GM12878 (cell line): ENCODE measurements at regions not wholly inside any gene's neighbourhood (a gene's known extent, or its start where the extent isn't known, plus 50 kb on each side); places are given as distances from the start of the nearest gene placed in this dataset.

Source experiments
- ATAC-seq: fragments of 200-7000 bp; cut with Tn5 transposase; 3 replicates; pipeline ENCODE4 v1.9.1; 2020; ENCODE audit warnings: mild to moderate bottlenecking, moderate library complexity
- BruUV-seq: library from RNA; stranded (reverse); fragments of 400-500 nt; replicated peaks from 2 replicates; lab custom pipeline; 2021; lab: Mats Ljungman, UMichigan
- CTCF ChIA-PET: fragments of 300-600 bp; sonication (Branson Sonifier 250); formaldehyde crosslinking; extraction: SDS; loops from one replicate; lab custom pipeline; 2021; ENCODE audit warnings: inconsistent platforms; lab: Yijun Ruan, JAX
- POLR2A ChIA-PET: fragments of 350-600 bp; formaldehyde crosslinking; extraction: SDS; loops from one replicate; lab custom pipeline; 2021; ENCODE audit warnings: inconsistent platforms; lab: Charles Lee
- RAD21 ChIA-PET: fragments of 300-600 bp; sonication (Branson Sonifier 250); formaldehyde crosslinking; loops from one replicate; lab custom pipeline; 2023; ENCODE audit warnings: antibody characterized with exemption; ENCODE audit not compliant: unreplicated experiment; lab: Charles Lee
- SMC1A ChIA-PET: fragments of 300-600 bp; sonication (Branson Sonifier 250); formaldehyde crosslinking; loops from one replicate; lab custom pipeline; 2023; ENCODE audit not compliant: unreplicated experiment, uncharacterized antibody; lab: Charles Lee
- DNase-seq: peaks from one replicate; pipeline ENCODE4 v3.0.0-alpha.2; 2011; ENCODE audit warnings: low read depth, low spot score
- FAIRE-seq: peaks from 3 replicates; lab custom pipeline; 2011; peaks lifted over from hg19 to GRCh38; lab: Jason Lieb, UNC
- H2AFZ ChIP-seq: 2 replicates; pipeline ENCODE4 v1.6.0; 2011; ENCODE audit warnings: low read depth, low read length, control low read depth; ENCODE audit not compliant: control insufficient read depth
- H3K27ac ChIP-seq: 2 replicates; pipeline ENCODE4 v1.5.1; 2011; ENCODE audit warnings: control low read depth; ENCODE audit not compliant: control insufficient read depth, insufficient read depth
- H3K27me3 ChIP-seq, 2 experiments: replicated peaks in 1 of 2; 2 replicates each; pipeline versions ENCODE4 v1.6.0 to v1.6.1; 2011; ENCODE audit warnings: low read length in 1 of 2; ENCODE audit not compliant: control insufficient read depth in 2 of 2, insufficient read depth in 2 of 2
- H3K36me3 ChIP-seq, 2 experiments: 2 replicates each; pipeline ENCODE4 v1.5.1; 2011; ENCODE audit warnings: low read length in 1 of 2; ENCODE audit not compliant: control insufficient read depth in 2 of 2, insufficient read depth in 2 of 2
- H3K4me1 ChIP-seq: 2 replicates; pipeline ENCODE4 v1.6.1; 2011; ENCODE audit warnings: mild to moderate bottlenecking, low read length, moderate library complexity, mixed read lengths; ENCODE audit not compliant: control insufficient read depth, insufficient read depth
- H3K4me2 ChIP-seq: 2 replicates; pipeline ENCODE4 v1.6.0; 2011; ENCODE audit warnings: control low read depth; ENCODE audit not compliant: control insufficient read depth, insufficient read depth
- H3K4me3 ChIP-seq: fragments of 200-600 bp; sonication (generic); 2 replicates; pipeline ENCODE4 v1.5.1; 2016
- H3K79me2 ChIP-seq: 2 replicates; pipeline ENCODE4 v1.6.0; 2011; ENCODE audit warnings: low read length; ENCODE audit not compliant: control insufficient read depth, insufficient read depth
- H3K9ac ChIP-seq: 2 replicates; pipeline ENCODE4 v1.8.0; 2011; ENCODE audit warnings: low read length, control low read depth, mixed read lengths; ENCODE audit not compliant: control insufficient read depth, insufficient read depth
- H3K9me3 ChIP-seq: replicated peaks from 3 replicates; pipeline ENCODE4 v1.5.1; 2011; ENCODE audit warnings: mild to moderate bottlenecking, low read length; ENCODE audit not compliant: control insufficient read depth, insufficient read depth
- H4K20me1 ChIP-seq: 2 replicates; pipeline ENCODE4 v1.6.0; 2011; ENCODE audit not compliant: control insufficient read depth, insufficient read depth
- ASH2L ChIP-seq: fragments of 300-600, 200-600 bp; sonication (generic); IDR thresholded peaks from 2 replicates; pipeline ENCODE4 v1.6.1; 2017; ENCODE audit warnings: low read depth, mild to moderate bottlenecking, borderline replicate concordance
- CBX5 ChIP-seq: sonication (generic); IDR thresholded peaks from 2 replicates; pipeline ENCODE4 v1.6.1; 2016; ENCODE audit warnings: low read depth, moderate library complexity, mild to moderate bottlenecking, inconsistent platforms
- CHD4 ChIP-seq: fragments of 200-600 bp; sonication (generic); IDR thresholded peaks from 2 replicates; pipeline ENCODE4 v1.6.1; 2016; ENCODE audit warnings: mild to moderate bottlenecking
- CREM ChIP-seq: IDR thresholded peaks from 2 replicates; pipeline ENCODE4 v1.6.1; 2014; ENCODE audit warnings: antibody characterized with exemption, low read depth
- FOXK2 ChIP-seq: fragments of 450-650 bp; IDR thresholded peaks from 2 replicates; pipeline ENCODE4 v1.6.1; 2017; ENCODE audit warnings: mild to moderate bottlenecking, moderate library complexity
- FOXM1 ChIP-seq: IDR thresholded peaks from 2 replicates; pipeline ENCODE4 v1.6.1; 2012; ENCODE audit warnings: low read depth, mild to moderate bottlenecking, inconsistent platforms, low read length, moderate library complexity
- IKZF2 ChIP-seq, 2 experiments: fragments of 450-650 bp; IDR thresholded peaks; 2 replicates each; pipeline ENCODE4 v1.6.1; 2017; ENCODE audit warnings: mild to moderate bottlenecking in 2 of 2, moderate library complexity in 2 of 2
- IRF4 ChIP-seq: IDR thresholded peaks from 2 replicates; pipeline ENCODE4 v1.6.1; 2011; ENCODE audit warnings: low read depth, low read length
- JUND ChIP-seq: IDR thresholded peaks from 2 replicates; pipeline ENCODE4 v1.6.1; 2012; ENCODE audit warnings: low read depth, mild to moderate bottlenecking, low read length, improper control_type of control experiment, moderate library complexity
- MTA2 ChIP-seq: fragments of 450-650 bp; IDR thresholded peaks from 2 replicates; pipeline ENCODE4 v1.6.1; 2016; ENCODE audit warnings: low read depth, mild to moderate bottlenecking, moderate library complexity
- MXI1 ChIP-seq: fragments of 150-350 bp; IDR thresholded peaks from 2 replicates; pipeline ENCODE4 v1.6.1; 2011; ENCODE audit warnings: low read depth, mild to moderate bottlenecking, inconsistent platforms, low read length, improper control_type of control experiment
- NBN ChIP-seq: fragments of 450-650 bp; IDR thresholded peaks from 2 replicates; pipeline ENCODE4 v1.6.1; 2016
- POLR2A ChIP-seq: IDR thresholded peaks from 2 replicates; pipeline ENCODE4 v1.6.1; 2011; ENCODE audit warnings: low read depth, mild to moderate bottlenecking, low read length
- SREBF1 ChIP-seq: IDR thresholded peaks from 2 replicates; pipeline ENCODE4 v1.6.1; 2012; ENCODE audit warnings: mild to moderate bottlenecking, low read length
- STAT3 ChIP-seq: IDR thresholded peaks from 2 replicates; pipeline ENCODE4 v1.6.1; 2011; ENCODE audit warnings: low read depth, low read length, improper control_type of control experiment
- SUZ12 ChIP-seq: fragments of 200-600 bp; sonication (generic); IDR thresholded peaks from one replicate; pipeline ENCODE4 v1.6.1; 2018; ENCODE audit warnings: antibody characterized with exemption, mild to moderate bottlenecking; ENCODE audit not compliant: unreplicated experiment
- ZNF24 ChIP-seq: fragments of 450-650 bp; IDR thresholded peaks from 2 replicates; pipeline ENCODE4 v1.6.1; 2017; ENCODE audit warnings: antibody characterized with exemption, mild to moderate bottlenecking
- ZNF384 ChIP-seq: IDR thresholded peaks from 2 replicates; pipeline ENCODE4 v1.6.1; 2012; ENCODE audit warnings: low read depth, mild to moderate bottlenecking, low read length, improper control_type of control experiment, borderline replicate concordance
- WGBS: methylation state at CpG from one replicate; pipeline ENCODE4 v1.1.6; 2016; ENCODE audit warnings: low lambda C conversion rate; ENCODE audit not compliant: insufficient replicate concordance, insufficient coverage; ENCODE audit errors: missing lambda C conversion rate; 5-methylcytosine and 5-hydroxymethylcytosine counted together
- in situ Hi-C: fragments of 300-500 bp; cut with MboI; formaldehyde crosslinking; loops from 9 replicates; pipeline ENCODE4 v1.14.3; 2018; ENCODE audit warnings: mixed read lengths
- intact Hi-C: fragments of 100-400 bp; cut with micrococcal nuclease; formaldehyde crosslinking; loops from one replicate; pipeline ENCODE4 v1.14.2; 2022; ENCODE audit not compliant: unreplicated experiment
- TF ChIP-seq, protein P1 (sequence below): fragments of 150-350 bp; IDR thresholded peaks from 2 replicates; pipeline ENCODE4 v1.6.1; 2016; ENCODE audit warnings: low read depth, low read length
- TF ChIP-seq, protein P2 (sequence below): fragments of 450-650 bp; IDR thresholded peaks from 2 replicates; pipeline ENCODE4 v1.6.1; 2016; ENCODE audit warnings: mild to moderate bottlenecking, moderate library complexity, borderline replicate concordance

DNA sequence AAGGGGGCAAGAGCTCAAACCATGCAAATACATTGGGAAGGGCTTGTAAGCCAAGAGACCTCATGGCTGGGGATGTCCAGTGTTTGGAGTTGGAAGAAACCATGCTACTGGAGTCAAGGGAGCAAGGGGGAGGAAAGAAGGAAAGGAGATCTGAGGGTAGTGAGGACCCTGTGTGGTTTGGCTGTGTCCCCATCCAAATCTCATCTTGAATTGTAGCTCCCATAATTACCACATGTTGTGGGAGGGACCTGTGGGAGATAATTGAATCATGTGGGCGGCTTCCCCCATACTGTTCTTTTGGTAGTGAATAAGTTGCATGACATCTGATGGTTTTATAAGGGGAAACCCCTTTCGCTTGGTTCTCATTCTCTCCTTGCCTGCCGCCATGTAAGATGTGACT is 56.5 kb upstream of the ADRB1 start:
- Histone ChIP-seq H4K20me1 (no peaks in the 10 kb centered on the region), H3K4me3 (no peak overlapping the region), H2AFZ (no peak overlapping the region), H3K36me3 (no peaks in the 10 kb centered on the region), H3K9ac (no peak overlapping the region), H3K4me1 (peaks cover 27% of the 10 kb centered on the region), H3K79me2 (no peaks in the 10 kb centered on the region), H3K4me2 (no peak overlapping the region)
- BruUV-seq, result no TSS peak
- in situ Hi-C loops, result no loop called here
- SMC1A ChIA-PET, result no interaction called here
- POLR2A ChIA-PET, result no interaction called here
- CTCF ChIA-PET, result no interaction called here
- FAIRE-seq, result no peak
- RAD21 ChIA-PET, result no interaction called here
- 99% methylated on average over 3 of the region's 3 CpGs for WGBS
- intact Hi-C loops, result no loop called here
- TF ChIP-seq SUZ12 (no peak), POLR2A (no peak), IRF4 (no peak), FOXK2 (no peak), ZNF384 (no peak), CHD4 (no peak), ZNF24 (no peak), CBX5 (no peak), NBN (no peak), STAT3 (no peak), IKZF2 (IDR thresholded peaks at IDR 0.05) (no peak), CREM (no peak), FOXM1 (no peak), MTA2 (no peak), JUND (no peak), ASH2L (no peak), MXI1 (no peak), SREBF1 (no peak)
- TF ChIP-seq, protein P1, sequence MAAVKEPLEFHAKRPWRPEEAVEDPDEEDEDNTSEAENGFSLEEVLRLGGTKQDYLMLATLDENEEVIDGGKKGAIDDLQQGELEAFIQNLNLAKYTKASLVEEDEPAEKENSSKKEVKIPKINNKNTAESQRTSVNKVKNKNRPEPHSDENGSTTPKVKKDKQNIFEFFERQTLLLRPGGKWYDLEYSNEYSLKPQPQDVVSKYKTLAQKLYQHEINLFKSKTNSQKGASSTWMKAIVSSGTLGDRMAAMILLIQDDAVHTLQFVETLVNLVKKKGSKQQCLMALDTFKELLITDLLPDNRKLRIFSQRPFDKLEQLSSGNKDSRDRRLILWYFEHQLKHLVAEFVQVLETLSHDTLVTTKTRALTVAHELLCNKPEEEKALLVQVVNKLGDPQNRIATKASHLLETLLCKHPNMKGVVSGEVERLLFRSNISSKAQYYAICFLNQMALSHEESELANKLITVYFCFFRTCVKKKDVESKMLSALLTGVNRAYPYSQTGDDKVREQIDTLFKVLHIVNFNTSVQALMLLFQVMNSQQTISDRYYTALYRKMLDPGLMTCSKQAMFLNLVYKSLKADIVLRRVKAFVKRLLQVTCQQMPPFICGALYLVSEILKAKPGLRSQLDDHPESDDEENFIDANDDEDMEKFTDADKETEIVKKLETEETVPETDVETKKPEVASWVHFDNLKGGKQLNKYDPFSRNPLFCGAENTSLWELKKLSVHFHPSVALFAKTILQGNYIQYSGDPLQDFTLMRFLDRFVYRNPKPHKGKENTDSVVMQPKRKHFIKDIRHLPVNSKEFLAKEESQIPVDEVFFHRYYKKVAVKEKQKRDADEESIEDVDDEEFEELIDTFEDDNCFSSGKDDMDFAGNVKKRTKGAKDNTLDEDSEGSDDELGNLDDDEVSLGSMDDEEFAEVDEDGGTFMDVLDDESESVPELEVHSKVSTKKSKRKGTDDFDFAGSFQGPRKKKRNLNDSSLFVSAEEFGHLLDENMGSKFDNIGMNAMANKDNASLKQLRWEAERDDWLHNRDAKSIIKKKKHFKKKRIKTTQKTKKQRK, result no peak
- TF ChIP-seq, protein P2, sequence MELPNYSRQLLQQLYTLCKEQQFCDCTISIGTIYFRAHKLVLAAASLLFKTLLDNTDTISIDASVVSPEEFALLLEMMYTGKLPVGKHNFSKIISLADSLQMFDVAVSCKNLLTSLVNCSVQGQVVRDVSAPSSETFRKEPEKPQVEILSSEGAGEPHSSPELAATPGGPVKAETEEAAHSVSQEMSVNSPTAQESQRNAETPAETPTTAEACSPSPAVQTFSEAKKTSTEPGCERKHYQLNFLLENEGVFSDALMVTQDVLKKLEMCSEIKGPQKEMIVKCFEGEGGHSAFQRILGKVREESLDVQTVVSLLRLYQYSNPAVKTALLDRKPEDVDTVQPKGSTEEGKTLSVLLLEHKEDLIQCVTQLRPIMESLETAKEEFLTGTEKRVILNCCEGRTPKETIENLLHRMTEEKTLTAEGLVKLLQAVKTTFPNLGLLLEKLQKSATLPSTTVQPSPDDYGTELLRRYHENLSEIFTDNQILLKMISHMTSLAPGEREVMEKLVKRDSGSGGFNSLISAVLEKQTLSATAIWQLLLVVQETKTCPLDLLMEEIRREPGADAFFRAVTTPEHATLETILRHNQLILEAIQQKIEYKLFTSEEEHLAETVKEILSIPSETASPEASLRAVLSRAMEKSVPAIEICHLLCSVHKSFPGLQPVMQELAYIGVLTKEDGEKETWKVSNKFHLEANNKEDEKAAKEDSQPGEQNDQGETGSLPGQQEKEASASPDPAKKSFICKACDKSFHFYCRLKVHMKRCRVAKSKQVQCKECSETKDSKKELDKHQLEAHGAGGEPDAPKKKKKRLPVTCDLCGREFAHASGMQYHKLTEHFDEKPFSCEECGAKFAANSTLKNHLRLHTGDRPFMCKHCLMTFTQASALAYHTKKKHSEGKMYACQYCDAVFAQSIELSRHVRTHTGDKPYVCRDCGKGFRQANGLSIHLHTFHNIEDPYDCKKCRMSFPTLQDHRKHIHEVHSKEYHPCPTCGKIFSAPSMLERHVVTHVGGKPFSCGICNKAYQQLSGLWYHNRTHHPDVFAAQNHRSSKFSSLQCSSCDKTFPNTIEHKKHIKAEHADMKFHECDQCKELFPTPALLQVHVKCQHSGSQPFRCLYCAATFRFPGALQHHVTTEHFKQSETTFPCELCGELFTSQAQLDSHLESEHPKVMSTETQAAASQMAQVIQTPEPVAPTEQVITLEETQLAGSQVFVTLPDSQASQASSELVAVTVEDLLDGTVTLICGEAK, result no peak
- TF ChIP-seq, all 136 proteins: peak for 0
- DNase-seq (no peak), ATAC-seq (no peak)
- H3K27me3 ChIP-seq, result no peaks in the 10 kb centered on the region
- peaks cover 5% of the 10 kb centered on the region; the same call in 2 of the 3 replicates for H3K9me3 ChIP-seq
- no peak overlapping the region for H3K27ac ChIP-seq
